Esophagus squamous epithelium (tissue), 4 donors: ENCODE measurements at regions not wholly inside any gene's neighbourhood (a gene's known extent, or its start where the extent isn't known, plus 50 kb on each side); places are given as distances from the start of the nearest gene placed in this dataset.

Source experiments
- POLR2A ChIP-seq, 4 donors: fragments of 450-650 bp; IDR thresholded peaks; one replicate each; pipeline ENCODE4 v1.6.1; 2017; ENCODE audit warnings: antibody characterized with exemption in 4 of 4, mild to moderate bottlenecking in 4 of 4, moderate library complexity in 3 of 4
- TF ChIP-seq, protein P1 (sequence below), 6 experiments: fragments of 450-650 bp in 4 of 6; fragments of 200-600 bp in 2 of 6; sonication (generic) in 2 of 6; IDR thresholded peaks; one replicate each; pipeline ENCODE4 v1.5.1; 2016 to 2019; ENCODE audit warnings: antibody characterized with exemption in 6 of 6, mild to moderate bottlenecking in 4 of 6, moderate library complexity in 4 of 6

DNA sequence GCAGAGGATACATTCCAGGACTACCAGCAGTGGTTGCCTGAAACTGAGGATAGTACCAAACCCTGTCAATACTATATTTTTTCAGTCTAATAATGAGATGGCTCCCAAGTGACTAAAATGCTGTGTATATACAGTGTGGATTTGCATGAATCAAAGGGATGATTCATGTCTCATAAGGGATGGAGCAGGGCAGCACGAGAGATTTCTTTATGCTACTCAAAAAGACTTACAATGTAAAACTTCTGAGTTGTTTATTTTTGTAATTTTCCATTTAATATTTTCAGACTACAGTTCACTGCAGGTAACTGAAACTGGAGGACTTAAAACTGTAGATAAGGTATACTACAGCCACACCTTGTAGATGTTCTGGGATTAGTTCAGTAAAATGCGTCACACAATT is 674.7 kb upstream of the SALL1 start:
- TF ChIP-seq, protein P1, sequence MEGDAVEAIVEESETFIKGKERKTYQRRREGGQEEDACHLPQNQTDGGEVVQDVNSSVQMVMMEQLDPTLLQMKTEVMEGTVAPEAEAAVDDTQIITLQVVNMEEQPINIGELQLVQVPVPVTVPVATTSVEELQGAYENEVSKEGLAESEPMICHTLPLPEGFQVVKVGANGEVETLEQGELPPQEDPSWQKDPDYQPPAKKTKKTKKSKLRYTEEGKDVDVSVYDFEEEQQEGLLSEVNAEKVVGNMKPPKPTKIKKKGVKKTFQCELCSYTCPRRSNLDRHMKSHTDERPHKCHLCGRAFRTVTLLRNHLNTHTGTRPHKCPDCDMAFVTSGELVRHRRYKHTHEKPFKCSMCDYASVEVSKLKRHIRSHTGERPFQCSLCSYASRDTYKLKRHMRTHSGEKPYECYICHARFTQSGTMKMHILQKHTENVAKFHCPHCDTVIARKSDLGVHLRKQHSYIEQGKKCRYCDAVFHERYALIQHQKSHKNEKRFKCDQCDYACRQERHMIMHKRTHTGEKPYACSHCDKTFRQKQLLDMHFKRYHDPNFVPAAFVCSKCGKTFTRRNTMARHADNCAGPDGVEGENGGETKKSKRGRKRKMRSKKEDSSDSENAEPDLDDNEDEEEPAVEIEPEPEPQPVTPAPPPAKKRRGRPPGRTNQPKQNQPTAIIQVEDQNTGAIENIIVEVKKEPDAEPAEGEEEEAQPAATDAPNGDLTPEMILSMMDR (IDR thresholded peaks at IDR 0.05): no peak
- TF ChIP-seq POLR2A (IDR thresholded peaks at IDR 0.05): no peak
